T47D (cell line): ENCODE measurements at regions not wholly inside any gene's neighbourhood (a gene's known extent, or its start where the extent isn't known, plus 50 kb on each side); places are given as distances from the start of the nearest gene placed in this dataset.

Experiments used
- DNase-seq, 2 experiments: peaks; one replicate each; pipeline versions ENCODE4 v3.0.0 to v3.0.0-alpha.2; 2011 to 2012; ENCODE audit warnings: low read depth in 1 of 2, low spot score in 1 of 2
- JUND ChIP-seq: IDR thresholded peaks from 2 replicates; pipeline ENCODE4 v1.6.1; 2012; ENCODE audit warnings: low read depth
- in situ Hi-C: cut with HindIII; loops from 2 replicates; pipeline ENCODE4 v1.10.0; 2016; ENCODE audit warnings: low sequenced_read_pairs, low pct_unique_long_range_greater_than_20kb

DNA sequence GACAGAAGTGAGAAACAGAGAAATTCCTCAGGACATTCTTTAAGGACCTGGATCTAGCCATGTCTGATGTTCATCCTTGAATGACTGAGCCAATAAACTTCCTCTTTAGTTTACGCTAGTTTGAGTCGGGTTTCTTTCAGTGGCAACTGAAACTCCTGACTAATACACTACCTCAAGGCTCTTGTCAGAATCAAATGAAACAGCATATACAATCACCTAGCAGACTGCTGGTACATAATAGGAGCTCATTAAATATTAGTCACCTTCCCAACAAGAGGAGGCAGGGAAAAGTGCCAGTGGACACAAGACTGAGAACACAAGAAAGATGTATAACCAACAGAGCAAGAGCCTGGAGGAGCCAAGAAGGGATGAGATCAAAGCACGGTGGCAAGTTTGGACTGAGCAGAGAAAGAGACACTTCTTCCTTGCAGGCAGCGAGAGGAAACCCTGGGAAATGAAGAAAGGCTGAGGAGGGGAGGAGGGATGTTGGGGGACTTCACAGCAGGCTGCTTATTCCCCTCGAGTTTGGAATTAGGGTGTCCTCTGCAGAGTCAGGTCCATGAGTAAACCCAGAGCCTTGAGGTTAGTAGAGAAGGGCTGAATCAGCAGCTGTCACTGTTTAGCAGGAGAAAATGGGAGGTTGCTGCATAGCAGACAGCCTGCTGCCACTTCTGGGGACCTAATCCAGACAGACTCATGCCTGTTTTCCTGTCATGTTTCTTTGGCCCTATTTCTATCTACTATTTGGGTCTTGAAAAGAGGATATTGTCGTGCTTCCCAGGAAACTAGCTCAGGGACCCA lies 73.3 kb downstream of the MRPL46 start:
- in situ Hi-C loops: no loop called here
- DNase-seq: no peak
- no peak for TF ChIP-seq JUND

DNA sequence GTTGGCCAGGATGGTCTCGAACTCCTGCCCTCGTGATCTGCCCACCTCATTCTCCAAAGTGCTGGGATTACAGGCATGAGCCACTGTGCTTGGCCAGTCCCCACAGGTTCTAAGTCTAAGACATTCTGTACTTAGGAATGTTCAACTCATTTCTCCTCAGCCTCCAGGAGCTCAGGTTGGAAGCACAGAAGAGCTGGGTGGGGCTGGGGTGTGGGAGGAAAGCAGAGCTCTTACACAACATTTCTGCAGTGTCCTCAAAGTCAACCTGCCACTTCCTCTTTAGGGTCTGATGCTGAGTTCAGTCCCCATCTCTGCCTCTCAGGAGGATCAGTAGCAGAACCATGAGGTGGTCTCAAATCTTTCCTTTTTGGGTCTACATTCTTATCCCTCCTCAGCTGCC lies 75.5 kb downstream of the MRPL46 start:
- no peak for TF ChIP-seq JUND
- no peak for DNase-seq
- in situ Hi-C loops: no loop called here

DNA sequence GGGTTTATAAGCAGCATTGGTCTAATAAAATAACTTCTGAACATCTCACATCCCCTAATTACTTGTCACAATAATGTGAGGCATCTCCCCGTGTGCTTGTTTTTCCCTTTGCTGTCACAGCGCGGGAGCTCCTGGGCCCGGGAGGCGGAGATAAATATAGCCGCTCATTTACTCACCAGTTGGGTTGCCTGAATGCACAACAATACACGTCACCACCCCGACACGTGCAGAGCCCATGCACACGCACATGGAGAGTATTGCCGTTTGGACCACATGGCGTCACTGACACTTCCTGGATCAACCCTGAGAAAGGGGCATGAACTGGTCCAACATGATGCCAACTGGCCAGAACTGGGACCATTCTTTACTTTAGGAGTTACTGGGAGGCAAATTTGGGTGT lies 76.2 kb downstream of the MRPL46 start:
- DNase-seq: no peak
- no peak for TF ChIP-seq JUND
- in situ Hi-C loops: no loop called here

DNA sequence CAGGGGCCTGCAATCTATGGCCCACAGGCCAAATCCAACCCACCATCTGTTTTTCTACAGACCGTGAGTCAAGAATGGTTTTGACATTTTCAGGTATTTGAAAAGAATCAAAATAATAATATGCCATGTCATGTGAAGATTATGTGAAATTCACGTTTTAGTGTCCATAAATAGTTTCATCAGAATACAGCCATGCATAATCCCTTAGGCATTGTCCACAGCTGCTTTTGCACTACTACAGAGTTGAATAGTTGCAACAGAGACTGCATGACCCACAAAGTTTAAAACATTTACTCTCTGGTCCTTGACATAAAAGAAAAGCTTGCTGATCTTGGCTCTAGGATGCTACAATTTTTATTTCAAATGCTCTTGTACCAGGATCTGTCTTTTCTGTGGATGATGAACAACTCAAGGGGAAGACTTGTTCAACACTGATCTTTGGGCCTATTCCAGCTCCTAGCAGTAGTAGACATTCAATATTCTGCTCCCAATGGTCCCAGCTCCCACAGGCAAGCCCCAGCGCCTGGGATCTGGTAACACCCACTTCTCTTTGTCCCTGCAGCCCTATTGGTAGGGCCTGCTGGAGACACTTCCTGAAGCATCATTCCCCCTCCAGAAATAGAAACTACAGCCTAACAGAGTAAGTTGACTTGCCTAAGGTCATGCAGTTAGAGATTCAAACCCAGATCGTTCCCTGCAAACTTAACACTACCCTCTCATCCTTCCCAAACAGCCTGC lies 76.9 kb downstream of the MRPL46 start:
- in situ Hi-C loops: no loop called here
- no peak for TF ChIP-seq JUND
- DNase-seq: no peak

DNA sequence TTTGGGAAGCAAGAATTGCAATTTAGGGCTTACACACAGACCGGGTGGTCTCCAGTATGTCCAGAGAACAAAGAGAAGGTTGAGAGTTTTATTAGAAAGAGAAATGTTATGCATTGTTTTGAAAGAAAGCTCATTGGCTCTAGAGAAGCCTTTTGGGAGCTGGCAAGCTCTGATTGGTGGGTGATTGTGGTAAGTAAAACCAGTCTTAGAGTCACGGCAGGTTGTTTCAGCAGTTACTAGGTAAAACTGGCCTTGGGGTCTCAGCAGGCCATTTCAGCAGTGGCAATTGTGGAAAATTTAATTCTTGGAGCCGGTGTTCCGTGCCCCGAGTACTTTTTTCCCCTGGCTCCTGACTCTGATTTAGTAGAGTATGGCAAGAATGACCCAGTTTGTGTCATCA lies 78.1 kb downstream of the MRPL46 start:
- DNase-seq: no peak
- in situ Hi-C loops: no loop called here

DNA sequence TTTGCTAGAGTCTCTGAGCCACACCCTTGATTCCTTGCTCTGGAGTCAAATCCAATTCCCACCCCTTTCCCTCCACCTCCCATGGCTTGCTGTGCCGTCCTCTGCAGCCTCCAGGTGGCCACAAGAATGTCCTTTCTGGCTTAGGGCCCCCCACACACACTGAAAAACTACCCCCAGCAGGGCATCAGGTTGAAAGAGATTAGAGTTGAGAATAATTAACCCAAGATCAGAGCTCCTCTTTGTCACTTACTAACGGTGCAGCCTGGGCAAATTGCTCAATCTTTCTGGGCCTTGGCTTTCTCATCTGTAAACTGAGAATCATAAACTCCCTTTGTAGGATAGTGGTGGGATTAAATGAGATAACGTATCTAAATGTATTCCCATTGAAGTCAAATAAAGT lies 78.5 kb downstream of the MRPL46 start:
- no peak for DNase-seq
- TF ChIP-seq JUND: no peak
- in situ Hi-C loops: no loop called here

More for the DNA sequence above, 78.1 kb downstream of the MRPL46 start:
- TF ChIP-seq JUND: no peak

DNA sequence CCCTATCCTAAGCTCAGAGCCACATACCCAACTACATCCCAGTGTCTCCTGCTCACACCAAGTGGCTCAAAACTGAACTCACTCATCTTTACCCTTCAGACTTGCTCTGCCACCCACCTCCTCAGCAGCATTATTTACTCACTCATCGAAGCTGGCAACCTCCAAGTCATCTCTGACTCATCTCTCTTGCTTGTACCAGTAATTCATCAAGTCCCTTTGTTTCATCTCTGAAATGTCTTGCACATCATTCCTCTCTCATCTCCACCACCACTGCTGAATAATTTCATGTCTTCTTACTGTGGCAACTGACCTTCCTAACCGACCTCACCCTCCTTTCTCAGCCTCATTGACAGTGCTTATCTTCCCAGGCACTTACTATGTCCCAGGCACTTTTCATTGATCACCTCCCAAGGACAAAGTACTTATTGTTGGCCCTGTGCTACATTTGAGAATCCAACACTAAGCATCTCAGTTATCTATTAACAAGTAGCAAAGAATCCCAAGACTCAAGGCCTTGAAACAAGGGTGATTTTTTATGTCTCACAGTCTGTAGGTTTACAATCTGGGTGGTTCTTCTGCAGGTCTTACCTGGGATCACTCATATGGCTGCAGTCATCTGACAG lies 82.0 kb downstream of the MRPL46 start:
- no peak for TF ChIP-seq JUND
- DNase-seq: no peak
- in situ Hi-C loops: no loop called here

DNA sequence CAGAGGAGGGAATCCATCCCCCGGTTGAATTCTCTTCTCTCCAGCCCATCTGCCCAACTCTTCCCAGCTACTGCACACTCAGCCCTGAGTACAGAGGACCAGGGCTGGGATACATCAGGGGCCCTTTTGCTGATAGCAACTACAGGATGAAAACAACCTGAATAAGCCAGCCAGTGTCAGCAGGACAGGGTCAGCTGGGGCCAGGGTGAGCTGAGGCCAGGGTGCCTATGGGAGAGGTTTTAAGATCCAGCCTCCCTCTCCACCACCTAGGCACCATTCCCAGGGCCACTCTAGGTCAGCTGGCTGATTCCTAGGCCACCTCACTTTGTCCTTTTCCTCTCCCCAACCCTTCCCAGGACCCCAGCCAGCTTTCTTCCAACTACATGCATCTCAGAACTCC lies 83.8 kb downstream of the MRPL46 start:
- in situ Hi-C loops: no loop called here
- DNase-seq: no peak
- TF ChIP-seq JUND: no peak

DNA sequence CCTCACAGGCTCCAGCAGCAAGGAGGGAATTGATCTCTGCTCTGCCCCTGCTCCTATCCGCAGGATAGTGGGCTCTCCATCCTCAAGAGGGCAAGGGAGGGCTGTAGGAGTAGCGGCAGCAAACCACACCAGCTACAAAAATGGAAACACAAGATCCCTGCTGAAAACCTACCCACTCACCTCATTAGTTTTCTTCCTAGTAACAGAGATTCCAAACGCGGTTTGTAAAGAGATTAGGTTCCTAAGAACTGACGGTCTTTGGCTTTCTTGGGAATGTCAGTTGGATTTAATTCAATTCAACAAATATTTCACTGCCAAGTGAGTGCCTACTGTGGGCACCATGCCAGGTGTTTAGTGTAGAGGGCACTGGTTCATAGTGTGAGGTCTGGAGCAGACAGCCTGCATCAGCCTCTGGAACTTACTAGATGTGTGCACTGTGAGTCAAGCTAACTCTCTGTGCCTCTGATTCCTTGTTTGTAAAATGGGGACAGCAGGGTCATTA lies 84.7 kb downstream of the MRPL46 start:
- in situ Hi-C loops: no loop called here
- DNase-seq: no peak
- TF ChIP-seq JUND: no peak

DNA sequence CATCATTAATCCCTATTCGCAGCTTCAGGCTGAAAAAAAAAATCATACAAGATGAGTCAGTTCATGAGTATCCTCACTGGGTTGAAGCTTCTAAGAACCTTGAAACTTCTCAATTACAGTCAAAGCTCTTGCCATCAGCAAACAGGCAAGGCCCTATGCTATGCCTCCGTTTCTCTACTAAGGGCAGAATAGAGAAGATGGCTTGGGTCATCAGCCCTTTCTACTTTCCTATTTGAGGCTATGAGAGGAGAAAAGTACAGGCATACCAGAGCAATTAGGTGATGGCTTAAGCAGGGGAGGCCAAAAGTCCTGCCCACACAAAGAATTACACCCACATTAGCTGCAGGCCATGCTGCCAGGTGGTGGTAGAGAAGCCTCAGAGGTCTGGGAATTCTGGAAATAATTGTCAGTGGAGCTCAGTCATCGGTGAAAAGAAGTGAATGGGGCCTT lies 89.0 kb downstream of the MRPL46 start:
- TF ChIP-seq JUND: no peak
- in situ Hi-C loops: no loop called here
- DNase-seq: no peak

DNA sequence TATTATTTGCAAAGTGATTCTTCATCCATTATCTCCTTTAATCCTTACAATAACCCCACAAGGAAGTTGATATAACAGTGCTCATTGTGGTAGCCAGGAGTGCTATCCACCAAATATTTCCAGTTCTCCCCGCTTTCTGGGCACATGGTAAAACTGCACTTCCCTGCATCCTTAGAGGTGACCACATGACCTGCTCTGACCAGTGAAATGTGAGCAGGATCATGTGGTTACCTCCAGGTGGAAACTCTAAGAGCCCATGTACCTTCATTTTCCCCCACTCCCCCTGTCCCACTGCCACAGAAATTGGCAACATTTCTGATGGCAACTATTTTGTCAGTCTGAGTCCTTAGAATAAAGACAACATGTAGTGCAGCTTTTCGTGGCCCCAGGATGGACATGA lies 89.7 kb downstream of the MRPL46 start:
- in situ Hi-C loops: no loop called here
- no peak for DNase-seq
- no peak for TF ChIP-seq JUND

DNA sequence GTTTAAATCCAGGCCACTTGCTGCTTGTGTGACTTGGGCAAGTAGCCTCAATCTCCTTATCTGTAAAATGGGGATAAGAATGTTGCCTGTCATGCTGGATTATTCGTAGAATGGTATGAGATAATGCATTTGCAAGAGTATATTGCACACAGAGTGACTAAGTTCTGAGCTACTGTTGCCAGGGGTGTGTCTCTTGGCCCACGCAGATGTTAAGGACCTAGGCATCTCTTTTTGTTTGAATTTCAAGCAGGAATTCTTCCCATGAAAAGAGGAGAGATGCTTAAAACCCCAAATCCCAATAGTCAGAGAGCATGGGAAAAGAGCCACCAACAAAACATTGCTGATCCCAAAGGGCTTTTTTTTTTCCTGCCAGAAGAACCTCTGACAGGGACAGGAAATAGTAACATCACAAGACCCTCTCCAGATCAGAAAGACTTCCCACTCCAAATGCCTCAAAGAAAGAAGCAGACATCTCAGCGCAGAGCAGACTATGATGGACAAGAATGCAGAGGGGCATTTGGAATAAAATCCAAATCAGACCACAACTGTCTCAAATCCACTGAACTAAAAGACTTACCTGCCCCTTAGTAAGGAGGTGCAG lies 90.5 kb downstream of the MRPL46 start:
- in situ Hi-C loops: no loop called here
- no peak for DNase-seq
- TF ChIP-seq JUND: no peak
